ENCODE measurements at regions not wholly inside any gene's neighbourhood (a gene's known extent, or its start where the extent isn't known, plus 50 kb on each side); places are given as distances from the start of the nearest gene placed in this dataset.

GRCh38 chr3:26061947-26062346 is 272.1 kb downstream of the OXSM start:
- TF ChIP-seq CTCF (IDR thresholded peaks at IDR 0.05 in 2 of 3, conservative IDR thresholded peaks at IDR 0.05 in 1 of 3; ENCODE audit: insufficient read depth in 2 of 3, low read depth in 1 of 3, low read length in 3 of 3) (no peak), PHF8 (IDR thresholded peaks at IDR 0.05; ENCODE audit: borderline replicate concordance, low read length) (no peak), BHLHE40 (IDR thresholded peaks at IDR 0.05; ENCODE audit: low read length) (no peak), CBX2 (IDR thresholded peaks at IDR 0.05; ENCODE audit: insufficient read depth, low read length, poor library complexity, severe bottlenecking) (no peak)

All from K562 (cell line).